Muscle of back (tissue), 3 donors: ENCODE measurements at regions not wholly inside any gene's neighbourhood (a gene's known extent, or its start where the extent isn't known, plus 50 kb on each side); places are given as distances from the start of the nearest gene placed in this dataset.

Experiments
- DNase-seq, 3 donors: peaks; one replicate each; pipeline versions ENCODE4 v3.0.0 to v3.0.0-alpha.2; 2013

GRCh38 chr5:135218790-135219568 is 180.1 kb downstream of the MACROH2A1 start:
- peak in 2 of 3 donors; percentile 58 to 77 for DNase-seq

- DNase-seq = no peak
Observed at GRCh38 chr5:135218486-135218755, 180.6 kb downstream of the MACROH2A1 start.

- DNase-seq = no peak
Observed at GRCh38 chr5:135217669-135218485, 181.2 kb downstream of the MACROH2A1 start.

- no peak for DNase-seq
Observed at GRCh38 chr5:135216471-135217343, 182.3 kb downstream of the MACROH2A1 start.

- no peak for DNase-seq
Observed at GRCh38 chr5:135215617-135216470, 181.8 kb upstream of the PITX1 start.

GRCh38 chr5:135214897-135215616 is 181.0 kb upstream of the PITX1 start:
- DNase-seq = no peak

- DNase-seq = no peak
Observed at GRCh38 chr5:135213466-135214239, 179.6 kb upstream of the PITX1 start.

- no peak for DNase-seq
Observed at GRCh38 chr5:135213027-135213386, 179.0 kb upstream of the PITX1 start.

- no peak for DNase-seq
Observed at GRCh38 chr5:135212361-135213026, 178.5 kb upstream of the PITX1 start.

- DNase-seq = no peak
Observed at GRCh38 chr5:135211791-135212190, 177.8 kb upstream of the PITX1 start.

GRCh38 chr5:135211083-135211790 is 177.2 kb upstream of the PITX1 start:
- no peak for DNase-seq

GRCh38 chr5:135210286-135211055 is 176.4 kb upstream of the PITX1 start:
- no peak for DNase-seq

GRCh38 chr5:135208903-135209721 is 175.1 kb upstream of the PITX1 start:
- DNase-seq = peak in 1 of 3 donors; percentile 92

GRCh38 chr5:135208555-135208902 is 174.5 kb upstream of the PITX1 start:
- DNase-seq = no peak

GRCh38 chr5:135207866-135208265 is 173.8 kb upstream of the PITX1 start:
- no peak for DNase-seq

GRCh38 chr5:135206862-135207261 is 172.8 kb upstream of the PITX1 start:
- no peak for DNase-seq
